ENCODE measurements at regions not wholly inside any gene's neighbourhood (a gene's known extent, or its start where the extent isn't known, plus 50 kb on each side); places are given as distances from the start of the nearest gene placed in this dataset.

GRCh38 chr3:88231207-88231606, 81.4 kb downstream of the C3orf38 start:
- TF ChIP-seq OSR1 (CRISPR knock-in tag; IDR thresholded peaks at IDR 0.05), result no peak
- TF ChIP-seq PPARA (CRISPR knock-in tag; IDR thresholded peaks at IDR 0.05; ENCODE audit: borderline replicate concordance), result no peak
- TF ChIP-seq RARB (CRISPR knock-in tag; IDR thresholded peaks at IDR 0.05), result no peak
- no peak for TF ChIP-seq ZFP30 (CRISPR knock-in tag; IDR thresholded peaks at IDR 0.05)
- no peak for TF ChIP-seq PATZ1 (CRISPR knock-in tag; IDR thresholded peaks at IDR 0.05; ENCODE audit: borderline replicate concordance)
- no peak for TF ChIP-seq CREB5 (CRISPR knock-in tag; IDR thresholded peaks at IDR 0.05; ENCODE audit: low read depth)
- no peak for TF ChIP-seq TCF4 (CRISPR knock-in tag; IDR thresholded peaks at IDR 0.05; ENCODE audit: borderline replicate concordance)
- no peak for TF ChIP-seq GLIS3 (CRISPR knock-in tag; IDR thresholded peaks at IDR 0.05)
- TF ChIP-seq TSHZ2 (CRISPR knock-in tag; IDR thresholded peaks at IDR 0.05), result no peak
- TF ChIP-seq ARNTL (CRISPR knock-in tag; IDR thresholded peaks at IDR 0.05; ENCODE audit: borderline replicate concordance, low read depth), result no peak
- TF ChIP-seq ZNF70 (CRISPR knock-in tag; IDR thresholded peaks at IDR 0.05), result no peak
- no peak for TF ChIP-seq ZFP3 (CRISPR knock-in tag; IDR thresholded peaks at IDR 0.05)
- TF ChIP-seq CSDC2 (CRISPR knock-in tag; IDR thresholded peaks at IDR 0.05), result no peak

Data from SK-N-SH treated with all-trans-retinoic acid at 6 μM for 48 hours (cell line).